ENCODE measurements at regions not wholly inside any gene's neighbourhood (a gene's known extent, or its start where the extent isn't known, plus 50 kb on each side); places are given as distances from the start of the nearest gene placed in this dataset.

- Histone ChIP-seq H3F3A (ENCODE audit: insufficient read depth, low read length) (peaks cover 9% of the 10 kb centered on the region), H3K4me2 (ENCODE audit: low read depth, low read length) (no peak overlapping the region), H3K79me2 (ENCODE audit: low read length) (no peaks in the 10 kb centered on the region), H3K9ac (ENCODE audit: low read length) (no peak overlapping the region), H3K4me3 (ENCODE audit: low read length) (no peak overlapping the region), H3K36me3 (replicated peaks; ENCODE audit: insufficient read depth, low read length) (no peaks in the 10 kb centered on the region), H4K20me1 (ENCODE audit: insufficient read depth, low read length) (no peaks in the 10 kb centered on the region), H3K4me1 (ENCODE audit: low read length) (no peaks in the 10 kb centered on the region), H3K27ac (ENCODE audit: low read length) (no peak overlapping the region), H3K9me3 (replicated peaks; ENCODE audit: insufficient read depth, low read length) (no peaks in the 10 kb centered on the region), H2AFZ (ENCODE audit: low read length) (no peak overlapping the region), H3K9me2 (replicated peaks; ENCODE audit: insufficient read depth, low read length) (no peaks in the 10 kb centered on the region), H3K27me3 (replicated peaks; ENCODE audit: insufficient read depth, low read length) (no peaks in the 10 kb centered on the region)
- no peak for DNase-seq
- TF ChIP-seq EZH2phosphoT487 (IDR thresholded peaks at IDR 0.05; ENCODE audit: low read length) (no peak), CTCF (IDR thresholded peaks at IDR 0.05; ENCODE audit: low read length) (0 out of 2 replicates have a peak, but pooled peaks have one; percentile 11), EZH2 (optimal IDR thresholded peaks at IDR 0.05; ENCODE audit: low read depth, low read length) (no peak)
Observed at GRCh38 chr1:79197421-79197820, 190.9 kb upstream of the ADGRL4 start.

- TF ChIP-seq EZH2phosphoT487 (IDR thresholded peaks at IDR 0.05; ENCODE audit: low read length): no peak
- no peak for TF ChIP-seq CTCF (IDR thresholded peaks at IDR 0.05; ENCODE audit: low read length)
- TF ChIP-seq EZH2 (optimal IDR thresholded peaks at IDR 0.05; ENCODE audit: low read depth, low read length): no peak
- H4K20me1 ChIP-seq (ENCODE audit: insufficient read depth, low read length): no peaks in the 10 kb centered on the region
- H3K9me3 ChIP-seq (replicated peaks; ENCODE audit: insufficient read depth, low read length): no peaks in the 10 kb centered on the region
- H3K27ac ChIP-seq (ENCODE audit: low read length): no peak overlapping the region
- H3K9me2 ChIP-seq (replicated peaks; ENCODE audit: insufficient read depth, low read length): no peaks in the 10 kb centered on the region
- no peaks in the 10 kb centered on the region for H3K79me2 ChIP-seq (ENCODE audit: low read length)
- H3K4me1 ChIP-seq (ENCODE audit: low read length): no peaks in the 10 kb centered on the region
- no peaks in the 10 kb centered on the region for H3K36me3 ChIP-seq (replicated peaks; ENCODE audit: insufficient read depth, low read length)
- H3K27me3 ChIP-seq (replicated peaks; ENCODE audit: insufficient read depth, low read length): no peaks in the 10 kb centered on the region
- H3K9ac ChIP-seq (ENCODE audit: low read length): no peak overlapping the region
- no peak overlapping the region for H3K4me2 ChIP-seq (ENCODE audit: low read depth, low read length)
- H3K4me3 ChIP-seq (ENCODE audit: low read length): no peak overlapping the region
- no peak for DNase-seq
- no peak overlapping the region for H2AFZ ChIP-seq (ENCODE audit: low read length)
- H3F3A ChIP-seq (ENCODE audit: insufficient read depth, low read length): peaks cover 9% of the 10 kb centered on the region
Observed at GRCh38 chr1:79196211-79196610, 189.7 kb upstream of the ADGRL4 start.

- peaks cover 9% of the 10 kb centered on the region for H3F3A ChIP-seq (ENCODE audit: insufficient read depth, low read length)
- H3K27ac ChIP-seq (ENCODE audit: low read length): peak overlapping the region; percentile 81
- H3K4me2 ChIP-seq (ENCODE audit: low read depth, low read length): peak overlapping the region; percentile 28; the same call in 1 of the 2 replicates
- no peaks in the 10 kb centered on the region for H3K9me2 ChIP-seq (replicated peaks; ENCODE audit: insufficient read depth, low read length)
- no peaks in the 10 kb centered on the region for H4K20me1 ChIP-seq (ENCODE audit: insufficient read depth, low read length)
- no peaks in the 10 kb centered on the region for H3K9me3 ChIP-seq (replicated peaks; ENCODE audit: insufficient read depth, low read length)
- H3K79me2 ChIP-seq (ENCODE audit: low read length): no peaks in the 10 kb centered on the region
- no peaks in the 10 kb centered on the region for H3K36me3 ChIP-seq (replicated peaks; ENCODE audit: insufficient read depth, low read length)
- no peaks in the 10 kb centered on the region for H3K27me3 ChIP-seq (replicated peaks; ENCODE audit: insufficient read depth, low read length)
- peak overlapping the region; percentile 19; the same call in 1 of the 2 replicates for H3K4me3 ChIP-seq (ENCODE audit: low read length)
- peak overlapping the region; percentile 65 for H2AFZ ChIP-seq (ENCODE audit: low read length)
- peak overlapping the region; percentile 17; the same call in 1 of the 2 replicates for H3K9ac ChIP-seq (ENCODE audit: low read length)
- TF ChIP-seq EZH2phosphoT487 (IDR thresholded peaks at IDR 0.05; ENCODE audit: low read length) (no peak), EZH2 (optimal IDR thresholded peaks at IDR 0.05; ENCODE audit: low read depth, low read length) (no peak), CTCF (IDR thresholded peaks at IDR 0.05; ENCODE audit: low read length) (no peak)
- H3K4me1 ChIP-seq (ENCODE audit: low read length): no peaks in the 10 kb centered on the region
- peak; percentile 89 for DNase-seq
Observed at GRCh38 chr1:79193211-79194079, 186.9 kb upstream of the ADGRL4 start.

All from MM.1S (cell line).